ENCODE measurements at regions not wholly inside any gene's neighbourhood (a gene's known extent, or its start where the extent isn't known, plus 50 kb on each side); places are given as distances from the start of the nearest gene placed in this dataset.

- DNase-seq (ENCODE audit: low read depth): no peak
These were observed 67.7 kb upstream of the PGRMC2 start for GRCh38 chr4:128355305-128355704.

GRCh38 chr4:128354205-128354821 lies 66.7 kb upstream of the PGRMC2 start:
- no peak for DNase-seq (ENCODE audit: low read depth)

- no peak for DNase-seq (ENCODE audit: low read depth)
These were observed 66.2 kb upstream of the PGRMC2 start for GRCh38 chr4:128353791-128354190.

DNA sequence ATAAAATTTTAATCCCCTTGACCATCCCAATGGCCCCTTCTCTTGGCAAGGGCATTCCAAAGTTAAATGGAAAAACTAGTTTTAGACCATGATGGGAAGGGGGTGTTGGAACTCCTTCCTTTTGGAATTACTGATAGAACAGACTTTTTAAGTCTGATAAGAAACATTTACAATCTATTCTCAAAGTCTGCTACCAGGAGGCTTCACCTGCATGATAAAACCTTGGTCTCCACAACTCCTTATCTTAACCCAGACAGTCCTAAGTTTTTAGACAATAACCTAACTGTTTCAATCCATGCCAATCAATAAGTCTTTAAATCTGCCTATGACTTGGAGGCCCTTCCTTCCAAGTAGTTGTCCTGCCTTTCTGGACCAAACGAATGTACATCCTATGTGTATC lies 63.9 kb upstream of the PGRMC2 start:
- no peak for DNase-seq (ENCODE audit: low read depth)

- no peak for DNase-seq (ENCODE audit: low read depth)
These were observed 62.9 kb upstream of the PGRMC2 start for GRCh38 chr4:128350449-128351045.

GRCh38 chr4:128349921-128350320 lies 62.3 kb upstream of the PGRMC2 start:
- no peak for DNase-seq (ENCODE audit: low read depth)

GRCh38 chr4:128347930-128348660 lies 60.5 kb upstream of the PGRMC2 start:
- DNase-seq (ENCODE audit: low read depth): no peak

- no peak for DNase-seq (ENCODE audit: low read depth)
These were observed 59.7 kb upstream of the PGRMC2 start for GRCh38 chr4:128347175-128347868.

GRCh38 chr4:128346054-128346716 lies 58.6 kb upstream of the PGRMC2 start:
- no peak for DNase-seq (ENCODE audit: low read depth)

- DNase-seq (ENCODE audit: low read depth): no peak
These were observed 58.0 kb upstream of the PGRMC2 start for GRCh38 chr4:128345650-128346049.

GRCh38 chr4:128342762-128343161 lies 55.1 kb upstream of the PGRMC2 start:
- no peak for DNase-seq (ENCODE audit: low read depth)

GRCh38 chr4:128341634-128342033 lies 54.0 kb upstream of the PGRMC2 start:
- no peak for DNase-seq (ENCODE audit: low read depth)

DNA sequence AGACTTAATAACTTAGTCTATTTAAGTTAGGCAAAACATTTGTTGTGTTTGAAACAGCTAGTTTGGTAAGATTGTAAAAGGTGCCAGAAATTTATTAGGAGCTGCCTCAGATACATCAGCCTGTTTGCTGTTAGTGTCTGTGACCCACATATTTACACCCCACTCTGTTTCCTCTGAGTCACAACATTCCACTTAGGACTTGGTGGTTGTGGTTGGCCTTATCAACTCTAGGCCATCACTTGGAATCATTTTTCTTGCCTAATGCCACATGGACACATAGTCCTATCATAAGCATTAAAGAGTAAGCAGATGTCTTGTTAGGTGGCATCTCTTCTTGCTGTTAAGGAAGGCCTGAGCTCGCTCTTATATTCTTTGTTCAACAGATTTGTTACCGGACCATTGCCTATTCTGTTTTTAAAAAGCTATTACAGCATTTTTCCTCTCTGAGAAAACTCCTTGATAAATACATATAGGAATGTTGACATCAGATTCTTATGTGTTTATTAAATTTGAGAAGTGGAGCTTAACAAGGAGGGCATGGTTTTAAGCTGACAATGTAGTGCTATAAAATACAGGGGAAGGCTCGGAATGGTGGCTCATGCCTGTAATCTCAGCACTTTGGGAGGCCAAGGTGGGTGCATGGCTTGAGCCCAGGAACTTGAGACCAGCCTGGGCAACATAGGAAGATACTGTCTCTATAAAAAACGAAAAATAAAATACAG lies 51.2 kb upstream of the PGRMC2 start:
- DNase-seq (ENCODE audit: low read depth): no peak

- DNase-seq (ENCODE audit: low read depth): no peak
These were observed 50.2 kb upstream of the PGRMC2 start for GRCh38 chr4:128337863-128338262.
